ENCODE measurements at regions not wholly inside any gene's neighbourhood (a gene's known extent, or its start where the extent isn't known, plus 50 kb on each side); places are given as distances from the start of the nearest gene placed in this dataset.

DNA sequence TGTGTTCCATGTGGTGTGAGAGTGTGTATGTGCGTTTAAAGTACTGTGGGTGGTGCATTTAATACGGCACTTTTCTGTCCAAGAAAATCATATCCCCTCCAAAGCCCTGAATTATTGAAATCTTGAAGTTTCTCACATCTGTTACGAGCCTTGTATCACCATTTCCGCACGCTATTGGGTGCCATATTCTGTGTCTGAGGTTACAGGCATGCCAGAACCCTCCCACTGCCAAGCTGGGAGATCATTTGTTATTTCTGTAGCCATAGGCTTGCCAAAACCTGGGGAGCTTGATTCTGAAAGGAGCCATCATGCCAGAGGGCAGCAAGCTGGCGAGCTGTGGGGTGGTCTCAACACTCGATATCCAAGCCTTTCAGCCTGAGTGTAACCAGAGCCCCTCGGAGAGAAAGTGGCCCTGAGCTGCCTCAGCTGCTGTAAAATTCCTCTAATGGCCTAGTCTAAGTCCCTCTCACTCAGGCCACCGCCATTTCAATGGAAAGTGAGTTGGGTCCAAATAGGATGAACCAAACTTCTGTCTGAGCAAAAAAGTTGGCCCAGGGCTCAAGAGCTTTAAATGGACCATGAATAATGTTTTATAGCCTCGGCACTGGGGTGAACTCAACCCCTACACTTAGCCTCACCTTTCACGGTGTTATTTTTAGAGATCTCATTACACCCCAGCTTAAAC is 298.4 kb upstream of the DUSP10 start:
- no peak overlapping the region for H3K4me2 ChIP-seq (ENCODE audit: low read length)
- H3K9me3 ChIP-seq (ENCODE audit: control insufficient read depth in 1 of 2, insufficient read depth in 1 of 2, low read depth in 1 of 2, low read length in 2 of 2) = no peaks in the 10 kb centered on the region
- BruUV-seq (replicated peaks) = no TSS peak
- intact Hi-C loops (cut with micrococcal nuclease) = no loop called here
- ChIA-PET POLR2A (interaction anchor here (0.6 kb wide), 1 partner anchor 285 kb away, joined by 4 read pairs; no protein-coding TSS in a partner anchor), RAD21 (ENCODE audit: low non-redundant PET in 1 of 2, low total read pairs in 2 of 2, uncharacterized antibody in 2 of 2, unreplicated experiment in 2 of 2) (no interaction called here), CTCF (no interaction called here)
- ATAC-seq (no peak), DNase-seq (ENCODE audit: low read depth, low spot score) (no peak)
- H3K4me3 ChIP-seq (replicated peaks in 1 of 2; ENCODE audit: low read depth in 1 of 2, low read length in 2 of 2) = no peak overlapping the region
- no peak overlapping the region for H3K9ac ChIP-seq (ENCODE audit: low read length)
- no peaks in the 10 kb centered on the region for H3K27me3 ChIP-seq (ENCODE audit: insufficient read depth, low read length)
- H3K9me2 ChIP-seq (ENCODE audit: insufficient read depth) = no peaks in the 10 kb centered on the region
- no peaks in the 10 kb centered on the region for H3K79me2 ChIP-seq (ENCODE audit: insufficient read depth, low read length)
- H4K20me1 ChIP-seq (ENCODE audit: insufficient read depth) = no peaks in the 10 kb centered on the region
- H2AFZ ChIP-seq (ENCODE audit: low read depth, low read length, poor library complexity, severe bottlenecking) = no peak overlapping the region
- TF ChIP-seq YY1 (IDR thresholded peaks at IDR 0.05; ENCODE audit: extremely low read depth, insufficient replicate concordance, low read depth, low read length) (no peak), POLR2AphosphoS5 (IDR thresholded peaks at IDR 0.05; ENCODE audit: low read depth, low read length) (no peak), CEBPB (IDR thresholded peaks at IDR 0.05; ENCODE audit: low read depth) (no peak), SP1 (IDR thresholded peaks at IDR 0.05; ENCODE audit: low read depth) (no peak), EZH2phosphoT487 (IDR thresholded peaks at IDR 0.05; ENCODE audit: borderline replicate concordance) (no peak), SIN3A (IDR thresholded peaks at IDR 0.05; ENCODE audit: low read depth) (no peak), EGR1 (IDR thresholded peaks at IDR 0.05; ENCODE audit: low read depth) (no peak), EZH2 (IDR thresholded peaks at IDR 0.05) (no peak), TCF7L2 (IDR thresholded peaks at IDR 0.05; ENCODE audit: borderline replicate concordance, extremely low read depth, insufficient read depth, insufficient read length) (no peak), CBX3 (IDR thresholded peaks at IDR 0.05; ENCODE audit: low read depth) (no peak), FOSL1 (IDR thresholded peaks at IDR 0.05; ENCODE audit: low read depth) (no peak), ELF1 (IDR thresholded peaks at IDR 0.05; ENCODE audit: borderline replicate concordance, low read depth) (no peak)
- TF ChIP-seq, protein P1, sequence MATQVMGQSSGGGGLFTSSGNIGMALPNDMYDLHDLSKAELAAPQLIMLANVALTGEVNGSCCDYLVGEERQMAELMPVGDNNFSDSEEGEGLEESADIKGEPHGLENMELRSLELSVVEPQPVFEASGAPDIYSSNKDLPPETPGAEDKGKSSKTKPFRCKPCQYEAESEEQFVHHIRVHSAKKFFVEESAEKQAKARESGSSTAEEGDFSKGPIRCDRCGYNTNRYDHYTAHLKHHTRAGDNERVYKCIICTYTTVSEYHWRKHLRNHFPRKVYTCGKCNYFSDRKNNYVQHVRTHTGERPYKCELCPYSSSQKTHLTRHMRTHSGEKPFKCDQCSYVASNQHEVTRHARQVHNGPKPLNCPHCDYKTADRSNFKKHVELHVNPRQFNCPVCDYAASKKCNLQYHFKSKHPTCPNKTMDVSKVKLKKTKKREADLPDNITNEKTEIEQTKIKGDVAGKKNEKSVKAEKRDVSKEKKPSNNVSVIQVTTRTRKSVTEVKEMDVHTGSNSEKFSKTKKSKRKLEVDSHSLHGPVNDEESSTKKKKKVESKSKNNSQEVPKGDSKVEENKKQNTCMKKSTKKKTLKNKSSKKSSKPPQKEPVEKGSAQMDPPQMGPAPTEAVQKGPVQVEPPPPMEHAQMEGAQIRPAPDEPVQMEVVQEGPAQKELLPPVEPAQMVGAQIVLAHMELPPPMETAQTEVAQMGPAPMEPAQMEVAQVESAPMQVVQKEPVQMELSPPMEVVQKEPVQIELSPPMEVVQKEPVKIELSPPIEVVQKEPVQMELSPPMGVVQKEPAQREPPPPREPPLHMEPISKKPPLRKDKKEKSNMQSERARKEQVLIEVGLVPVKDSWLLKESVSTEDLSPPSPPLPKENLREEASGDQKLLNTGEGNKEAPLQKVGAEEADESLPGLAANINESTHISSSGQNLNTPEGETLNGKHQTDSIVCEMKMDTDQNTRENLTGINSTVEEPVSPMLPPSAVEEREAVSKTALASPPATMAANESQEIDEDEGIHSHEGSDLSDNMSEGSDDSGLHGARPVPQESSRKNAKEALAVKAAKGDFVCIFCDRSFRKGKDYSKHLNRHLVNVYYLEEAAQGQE (IDR thresholded peaks at IDR 0.05; ENCODE audit: low read depth) = no peak
- TF ChIP-seq, protein P2, sequence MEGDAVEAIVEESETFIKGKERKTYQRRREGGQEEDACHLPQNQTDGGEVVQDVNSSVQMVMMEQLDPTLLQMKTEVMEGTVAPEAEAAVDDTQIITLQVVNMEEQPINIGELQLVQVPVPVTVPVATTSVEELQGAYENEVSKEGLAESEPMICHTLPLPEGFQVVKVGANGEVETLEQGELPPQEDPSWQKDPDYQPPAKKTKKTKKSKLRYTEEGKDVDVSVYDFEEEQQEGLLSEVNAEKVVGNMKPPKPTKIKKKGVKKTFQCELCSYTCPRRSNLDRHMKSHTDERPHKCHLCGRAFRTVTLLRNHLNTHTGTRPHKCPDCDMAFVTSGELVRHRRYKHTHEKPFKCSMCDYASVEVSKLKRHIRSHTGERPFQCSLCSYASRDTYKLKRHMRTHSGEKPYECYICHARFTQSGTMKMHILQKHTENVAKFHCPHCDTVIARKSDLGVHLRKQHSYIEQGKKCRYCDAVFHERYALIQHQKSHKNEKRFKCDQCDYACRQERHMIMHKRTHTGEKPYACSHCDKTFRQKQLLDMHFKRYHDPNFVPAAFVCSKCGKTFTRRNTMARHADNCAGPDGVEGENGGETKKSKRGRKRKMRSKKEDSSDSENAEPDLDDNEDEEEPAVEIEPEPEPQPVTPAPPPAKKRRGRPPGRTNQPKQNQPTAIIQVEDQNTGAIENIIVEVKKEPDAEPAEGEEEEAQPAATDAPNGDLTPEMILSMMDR (IDR thresholded peaks at IDR 0.05 in 2 of 3, conservative IDR thresholded peaks at IDR 0.05 in 1 of 3; ENCODE audit: borderline replicate concordance in 1 of 3, insufficient read depth in 1 of 3, low read depth in 2 of 3, low read length in 2 of 3) = no peak
- TF ChIP-seq, protein P3, sequence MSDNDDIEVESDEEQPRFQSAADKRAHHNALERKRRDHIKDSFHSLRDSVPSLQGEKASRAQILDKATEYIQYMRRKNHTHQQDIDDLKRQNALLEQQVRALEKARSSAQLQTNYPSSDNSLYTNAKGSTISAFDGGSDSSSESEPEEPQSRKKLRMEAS (IDR thresholded peaks at IDR 0.05) = no peak
- no peaks in the 10 kb centered on the region for H3K4me1 ChIP-seq (ENCODE audit: control insufficient read depth in 1 of 2, insufficient read depth in 2 of 2, low read length in 2 of 2)
- H3K27ac ChIP-seq (ENCODE audit: low read depth, low read length) = no peak overlapping the region
- no peaks in the 10 kb centered on the region for H3K36me3 ChIP-seq (ENCODE audit: control insufficient read depth in 1 of 2, insufficient read depth in 2 of 2, low read length in 2 of 2)

All from HCT116 (cell line).